SH-SY5Y (cell line): ENCODE measurements at regions not wholly inside any gene's neighbourhood (a gene's known extent, or its start where the extent isn't known, plus 50 kb on each side); places are given as distances from the start of the nearest gene placed in this dataset.

ENCODE experiments used
- GATA2 ChIP-seq: IDR thresholded peaks from 2 replicates; pipeline ENCODE4 v1.6.1; 2011; ENCODE audit warnings: mild to moderate bottlenecking, low read depth, low read length
- GATA3 ChIP-seq: IDR thresholded peaks from 2 replicates; pipeline ENCODE4 v1.6.1; 2011; ENCODE audit warnings: low read depth, mild to moderate bottlenecking, low read length, moderate library complexity

DNA sequence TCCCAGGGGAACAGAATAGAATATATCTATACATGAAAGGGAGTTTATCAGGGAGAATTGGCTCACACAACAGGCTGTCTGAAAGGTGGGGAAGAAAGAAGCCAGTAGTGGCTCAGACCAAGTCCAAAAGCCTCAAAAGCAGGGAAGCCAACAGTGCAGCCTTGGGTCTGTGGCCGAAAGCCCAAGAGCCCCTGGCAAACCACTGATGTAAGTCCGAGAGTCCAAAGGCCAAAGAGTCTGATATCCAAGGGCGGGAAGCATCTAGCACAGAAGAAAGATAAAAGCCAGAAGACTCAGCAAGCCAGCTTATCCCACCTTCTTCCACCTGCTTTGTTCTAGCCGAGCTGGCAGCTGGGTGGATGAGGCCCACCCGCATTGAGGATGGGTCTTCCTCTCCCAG is 172.5 kb downstream of the CCDC71L start:
- TF ChIP-seq GATA2 (no peak), GATA3 (no peak)
